ENCODE measurements at regions not wholly inside any gene's neighbourhood (a gene's known extent, or its start where the extent isn't known, plus 50 kb on each side); places are given as distances from the start of the nearest gene placed in this dataset.

DNA sequence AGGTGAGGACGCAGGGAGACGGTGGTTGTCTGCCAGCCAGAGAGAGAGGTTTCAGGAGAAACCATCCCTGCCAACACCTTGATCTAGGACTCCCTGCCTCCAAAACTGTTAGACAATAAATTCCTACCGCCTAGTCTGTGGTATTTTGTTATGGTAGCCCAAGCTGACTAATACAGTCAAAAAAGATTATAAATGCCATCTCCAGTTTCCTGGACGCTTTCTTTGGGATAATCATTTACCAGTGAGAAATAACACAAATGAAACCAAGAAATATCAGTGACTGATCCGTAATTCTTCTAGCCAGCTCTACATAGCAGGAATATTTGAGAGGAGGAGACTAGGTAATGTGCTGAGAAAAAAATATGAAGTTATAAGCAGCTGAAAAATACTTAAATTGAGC is 707.8 kb upstream of the LMCD1 start:
- DNase-seq: no peak

DNA sequence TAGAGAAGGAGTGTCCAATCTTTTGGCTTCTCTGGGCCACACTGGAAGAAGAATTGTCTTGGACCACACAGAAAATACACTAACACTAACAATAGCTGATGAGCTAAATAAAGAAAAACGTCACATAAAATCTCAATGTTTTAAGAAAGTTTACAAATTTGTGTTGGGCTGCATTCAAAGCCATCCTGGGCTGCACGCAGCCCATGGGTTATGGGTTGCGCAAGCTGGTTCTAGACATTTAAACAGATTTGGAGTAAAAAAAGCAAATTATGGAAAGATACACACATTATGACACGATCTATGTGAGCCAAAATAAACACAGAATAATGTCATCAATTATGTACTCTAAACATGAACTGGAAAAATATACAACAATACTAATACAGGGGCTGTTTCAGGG is 703.3 kb upstream of the LMCD1 start:
- no peak for DNase-seq

DNA sequence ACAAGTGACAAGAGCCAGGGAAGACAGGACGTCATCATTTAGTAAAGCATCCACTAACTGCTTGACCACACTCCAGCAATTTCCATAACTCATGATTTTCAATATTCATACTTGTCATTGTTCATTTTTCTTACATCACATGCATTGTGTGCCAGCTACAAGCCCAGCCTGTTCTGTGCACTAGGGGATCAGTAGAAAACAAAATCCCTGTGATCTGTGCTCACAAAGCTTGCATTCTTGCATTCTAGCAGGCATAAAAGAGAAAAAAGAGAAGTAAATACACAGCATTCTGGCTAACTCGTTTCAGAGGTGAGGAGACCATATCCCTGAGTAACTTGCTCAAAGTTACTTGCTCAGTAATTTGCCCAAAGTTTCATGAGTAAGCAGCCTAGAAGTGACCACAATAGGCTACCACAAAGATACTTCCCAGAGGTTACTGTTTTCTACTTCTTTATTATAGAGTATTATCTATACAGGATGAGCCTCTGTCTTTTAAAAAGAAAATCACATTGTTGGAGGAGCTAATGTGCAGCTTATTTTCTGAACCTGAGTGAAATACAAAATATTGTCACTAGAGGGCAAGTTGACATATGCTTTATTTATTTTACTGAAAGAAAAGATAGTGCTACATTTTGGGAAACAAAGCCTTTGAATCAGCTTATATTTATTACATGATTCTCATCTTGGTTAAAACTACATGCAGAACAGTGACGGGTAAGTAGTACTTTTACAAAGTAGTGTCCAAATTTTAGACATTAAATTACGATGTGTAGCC is 701.4 kb upstream of the LMCD1 start:
- no peak for DNase-seq

DNA sequence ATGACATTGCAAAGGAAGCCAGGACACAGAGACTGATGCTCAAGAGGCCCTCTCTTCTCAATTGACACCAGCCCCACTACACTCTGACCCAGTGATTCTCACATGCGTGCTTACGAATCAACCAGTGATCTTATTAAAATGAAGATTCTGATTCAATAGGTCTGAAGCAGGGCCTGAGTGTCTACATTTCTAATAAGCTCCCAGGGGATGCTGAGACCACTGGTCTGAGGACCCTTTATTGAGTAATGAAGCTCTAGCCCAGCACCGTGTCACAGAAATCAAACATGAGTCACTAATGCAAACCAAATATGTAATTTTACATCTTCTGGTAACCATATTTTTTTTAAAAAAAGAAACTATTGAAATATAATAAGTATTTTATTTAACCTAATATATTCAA is 689.1 kb upstream of the LMCD1 start:
- no peak for DNase-seq

DNA sequence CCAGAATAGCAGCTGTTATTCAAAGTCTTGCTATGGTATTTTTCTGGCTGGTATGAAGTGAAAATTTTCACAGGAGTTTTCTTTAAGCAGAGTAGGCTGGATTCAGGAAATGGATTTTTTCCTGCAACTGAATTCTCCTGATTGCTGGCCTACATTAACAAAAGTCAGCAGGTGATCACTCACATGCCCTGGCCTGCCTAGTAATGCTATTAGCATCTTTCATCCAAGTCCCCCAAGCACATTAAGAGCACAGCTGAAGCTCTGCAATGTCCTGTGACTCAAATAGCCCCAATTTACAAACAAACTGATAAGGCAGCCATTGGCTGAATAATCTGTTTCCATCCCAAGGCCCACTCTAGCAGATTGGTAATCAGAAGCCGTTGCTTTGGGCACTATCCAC is 688.3 kb upstream of the LMCD1 start:
- no peak for DNase-seq

DNA sequence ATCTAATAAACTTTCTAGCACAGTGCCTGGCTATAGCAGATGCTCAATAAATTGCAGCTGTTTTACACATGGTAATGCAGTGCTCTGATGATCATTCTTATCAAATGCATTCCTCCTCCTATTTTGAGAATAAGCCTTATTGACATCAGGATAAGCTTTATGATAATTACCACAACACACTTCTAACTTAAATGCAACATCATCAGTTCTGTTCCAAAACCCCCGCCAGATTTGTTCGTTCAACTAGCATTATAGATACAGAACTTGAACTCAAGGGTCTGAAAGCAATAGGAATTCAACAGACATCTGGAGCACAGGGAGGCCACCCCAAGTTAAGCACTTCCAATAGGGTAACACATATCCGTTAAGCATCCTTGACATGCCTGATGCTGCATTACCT is 684.4 kb upstream of the LMCD1 start:
- no peak for DNase-seq

DNA sequence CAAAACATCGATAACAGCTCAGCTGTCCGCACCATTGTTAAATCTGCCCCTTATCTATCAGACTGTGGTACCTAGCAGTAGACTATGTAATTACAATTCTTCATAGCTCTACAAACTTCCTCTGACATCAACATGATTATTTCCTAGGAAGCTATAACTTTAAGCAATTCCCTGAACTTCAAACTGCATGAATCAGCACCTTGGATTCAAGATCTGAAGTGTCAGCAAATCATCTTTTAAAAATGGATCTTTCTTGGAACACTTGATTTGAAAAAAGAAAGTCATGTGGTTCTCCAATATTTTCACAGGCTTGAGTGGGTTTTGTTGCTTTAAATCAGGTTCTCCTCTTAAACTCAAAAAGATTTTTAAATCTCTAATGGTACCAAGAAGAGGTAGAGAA is 680.7 kb upstream of the LMCD1 start:
- DNase-seq: no peak

DNA sequence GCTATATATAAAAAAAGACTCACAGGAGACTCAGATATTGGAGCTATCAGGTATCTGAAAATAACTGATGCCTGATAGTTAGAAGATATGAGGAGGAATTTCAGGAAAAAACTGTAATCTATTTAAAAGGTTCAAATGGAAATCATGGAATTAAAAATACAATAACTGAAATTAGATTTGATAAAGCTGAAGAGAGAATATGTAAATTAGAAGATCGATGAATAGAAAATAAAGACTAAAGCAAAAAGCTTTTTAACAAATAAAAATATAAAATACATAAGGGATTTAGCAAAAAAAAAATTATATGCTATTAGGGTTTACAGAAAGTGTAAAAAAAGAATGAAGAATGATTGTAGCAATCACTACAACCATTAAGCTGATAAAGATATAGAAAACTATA is 679.8 kb upstream of the LMCD1 start:
- no peak for DNase-seq

DNA sequence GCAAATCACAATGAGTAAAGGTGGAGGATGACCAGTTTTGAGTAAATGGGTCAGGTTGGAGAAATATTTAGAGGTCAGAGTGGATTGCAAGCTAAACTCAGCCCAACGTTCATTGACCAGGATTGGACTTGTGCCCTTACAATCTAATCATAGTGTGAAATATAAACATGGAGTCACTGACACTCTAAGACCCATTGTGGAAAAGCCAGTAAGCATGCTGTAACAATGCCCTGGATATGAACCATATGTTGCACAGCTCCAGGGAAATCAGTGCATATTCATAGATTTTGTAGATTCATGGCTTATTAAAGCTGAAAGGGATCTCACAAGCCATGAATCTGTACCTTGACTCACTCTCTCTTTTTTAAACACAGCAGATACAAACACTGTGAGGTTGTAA is 660.2 kb upstream of the LMCD1 start:
- DNase-seq: no peak

DNA sequence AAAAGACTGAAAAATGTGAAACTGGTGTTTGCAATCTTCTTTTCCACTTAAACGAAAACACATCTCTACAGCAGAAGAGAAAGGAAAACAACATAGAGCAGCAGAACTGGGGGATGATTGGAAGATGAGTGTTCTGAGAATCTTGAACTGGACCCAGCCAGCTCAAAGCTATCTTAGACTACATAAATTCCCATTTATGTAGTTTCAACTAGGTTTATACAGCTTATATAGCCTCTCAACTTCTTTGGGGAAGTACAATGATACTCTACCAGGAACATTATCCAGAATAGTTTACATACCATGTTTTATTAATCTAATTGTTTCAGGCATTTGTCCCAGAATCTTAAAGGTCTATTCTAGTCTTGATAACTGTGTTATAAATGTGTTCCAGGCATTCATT is 658.2 kb upstream of the LMCD1 start:
- DNase-seq: no peak

DNA sequence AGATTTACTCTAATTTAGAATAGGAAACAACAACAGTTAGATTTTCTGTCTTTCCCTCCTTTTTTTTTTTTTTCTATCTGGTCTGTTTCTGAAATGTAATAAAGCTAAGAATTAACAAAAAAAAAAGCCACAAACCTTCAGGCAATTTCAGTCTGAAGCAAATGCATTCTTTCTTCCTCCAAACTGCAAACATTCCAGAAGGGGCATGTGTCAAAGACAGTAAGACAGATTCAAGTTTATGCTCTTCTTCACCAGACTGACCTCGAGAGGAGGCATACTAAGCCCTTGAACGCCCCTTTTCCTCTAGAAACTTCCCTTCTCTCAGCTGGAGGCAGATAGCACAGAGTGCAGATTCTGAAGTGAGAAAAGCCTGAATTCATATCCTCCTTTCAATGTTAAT is 654.6 kb upstream of the LMCD1 start:
- DNase-seq: no peak

DNA sequence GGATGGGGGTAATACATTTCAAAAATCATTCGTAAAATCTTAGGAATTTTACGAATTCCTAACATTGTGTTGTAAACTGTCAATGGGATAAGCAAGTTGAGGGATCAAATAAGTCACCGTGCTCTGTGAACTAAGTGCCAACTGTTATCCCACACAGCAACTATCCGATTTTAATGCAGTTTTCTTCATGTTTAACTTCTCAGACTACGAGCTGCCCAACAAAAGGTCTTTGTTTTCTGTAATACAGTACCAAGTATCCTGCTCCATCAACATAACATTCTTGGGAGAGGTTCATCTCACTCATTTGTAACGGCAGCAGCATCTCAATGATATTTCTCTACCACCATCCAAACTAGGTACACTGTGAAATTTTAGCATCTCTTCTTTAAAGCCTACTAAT is 654.1 kb upstream of the LMCD1 start:
- DNase-seq: no peak

DNA sequence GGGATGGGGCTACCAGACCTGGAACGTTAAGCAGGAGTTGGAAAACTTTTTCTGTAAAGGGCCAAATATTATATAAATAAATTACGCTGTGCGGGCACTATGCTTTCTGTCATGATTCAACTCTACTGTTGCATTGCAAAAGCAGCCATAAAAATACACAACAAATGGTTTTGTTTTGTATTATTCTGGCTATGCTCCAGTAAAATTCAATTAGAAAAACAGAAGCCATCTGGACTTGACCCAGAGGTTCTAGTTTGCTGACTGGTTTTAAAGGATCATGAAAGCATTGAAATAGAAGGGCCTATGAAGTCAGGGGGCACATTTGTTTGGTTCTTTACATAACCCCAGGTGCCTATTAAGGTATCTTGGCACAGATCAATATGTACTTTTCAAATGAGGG is 647.4 kb upstream of the LMCD1 start:
- no peak for DNase-seq

DNA sequence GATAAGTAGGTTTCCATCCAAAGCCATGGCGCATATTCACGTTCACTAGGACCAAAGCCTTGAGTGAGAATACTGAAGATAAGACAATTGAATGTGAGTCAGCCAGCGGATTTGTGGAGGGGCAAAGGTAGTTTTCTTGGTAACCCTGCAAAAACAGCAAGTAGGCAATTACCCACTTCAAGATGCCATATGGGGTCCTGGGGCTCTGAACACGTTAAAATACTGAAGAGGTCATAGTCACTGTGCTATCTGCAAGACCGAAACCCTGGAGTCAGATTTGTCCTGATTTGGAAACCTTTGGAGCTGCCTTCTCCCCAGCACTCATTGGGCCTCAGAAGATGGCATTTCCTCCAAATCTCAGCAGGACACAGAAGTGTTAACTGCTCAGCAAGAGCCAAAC is 646.9 kb upstream of the LMCD1 start:
- no peak for DNase-seq

DNA sequence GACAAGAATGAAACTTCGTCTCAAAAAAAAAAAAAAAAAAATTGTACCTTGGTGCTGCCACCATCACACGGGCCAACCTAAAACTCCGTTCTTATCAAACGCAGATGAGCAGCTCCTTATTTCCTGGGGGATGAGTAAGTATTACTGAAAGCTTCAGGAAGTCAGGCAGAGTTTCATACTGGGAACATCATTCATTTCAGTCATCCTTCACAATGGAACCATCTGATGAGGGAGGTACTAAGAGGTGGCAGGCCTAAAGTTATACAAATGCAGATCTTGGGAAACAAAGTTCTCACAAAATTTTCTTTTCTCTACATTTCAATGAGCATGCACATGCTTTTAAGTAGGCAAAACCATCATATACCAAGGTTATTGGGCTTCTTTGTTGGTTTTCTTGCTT is 636.0 kb upstream of the LMCD1 start:
- DNase-seq: no peak

DNA sequence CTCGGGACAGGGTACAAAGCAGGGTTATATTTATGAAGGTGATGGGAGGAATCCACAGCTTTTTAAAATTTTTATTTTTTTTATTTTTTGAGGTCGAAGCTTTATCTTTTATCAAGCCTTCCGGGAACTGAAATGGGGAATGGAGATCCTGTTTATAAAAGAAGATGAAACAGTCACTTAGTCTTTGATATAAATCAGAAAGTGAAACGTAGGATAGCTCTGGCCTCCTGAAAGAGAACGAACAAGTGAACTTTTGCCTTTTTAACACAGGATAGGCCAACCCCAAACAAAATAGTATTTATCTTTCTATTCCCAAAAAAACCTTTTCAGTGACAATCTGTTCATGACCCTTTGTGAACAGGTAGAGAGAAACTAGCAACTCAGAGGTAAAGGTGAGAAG is 634.0 kb upstream of the LMCD1 start:
- no peak for DNase-seq

DNA sequence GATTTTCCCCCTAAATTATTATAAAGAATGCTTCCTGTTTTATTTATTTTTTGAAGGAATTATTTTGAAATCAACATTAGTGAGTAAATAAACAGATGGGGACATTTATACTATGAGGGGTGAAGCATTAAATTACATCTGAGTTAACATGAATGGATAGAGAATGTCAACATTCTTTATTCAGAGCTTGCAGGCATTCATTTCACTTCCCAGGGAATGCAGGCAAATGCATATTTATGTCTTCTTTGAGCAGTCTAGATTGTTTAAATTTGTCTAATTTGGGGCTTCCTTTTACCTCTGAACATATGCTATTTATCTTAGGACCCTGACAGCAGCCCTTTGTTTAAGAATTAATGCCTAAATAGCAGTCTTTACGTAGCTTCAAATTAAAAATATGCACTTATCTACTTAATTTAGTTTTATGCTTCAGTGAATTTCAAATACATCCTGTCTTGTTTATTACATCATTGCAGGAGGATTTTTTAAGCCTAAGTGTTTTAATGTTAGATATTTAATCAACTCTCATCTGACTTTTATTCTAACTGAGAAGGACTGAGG is 630.5 kb upstream of the LMCD1 start:
- DNase-seq: no peak

DNA sequence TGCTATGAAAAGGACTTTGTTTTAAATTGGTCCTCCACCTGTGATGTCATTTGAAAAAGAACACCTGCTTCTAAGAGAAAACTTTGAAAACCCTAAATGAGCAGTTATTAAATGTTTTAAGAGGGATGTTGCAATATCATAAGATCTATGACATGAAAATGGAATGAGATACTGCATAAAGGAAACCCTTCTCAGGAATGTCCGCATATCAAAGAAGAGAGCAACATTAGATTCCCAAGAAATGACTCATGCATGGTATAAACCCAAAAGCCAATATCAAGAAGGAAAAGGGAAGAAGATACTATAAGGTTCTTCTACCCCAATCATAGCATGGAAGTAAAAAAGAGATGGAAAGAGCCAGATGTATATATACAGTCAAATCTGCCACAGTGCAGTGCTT is 627.5 kb upstream of the LMCD1 start:
- DNase-seq: no peak

DNA sequence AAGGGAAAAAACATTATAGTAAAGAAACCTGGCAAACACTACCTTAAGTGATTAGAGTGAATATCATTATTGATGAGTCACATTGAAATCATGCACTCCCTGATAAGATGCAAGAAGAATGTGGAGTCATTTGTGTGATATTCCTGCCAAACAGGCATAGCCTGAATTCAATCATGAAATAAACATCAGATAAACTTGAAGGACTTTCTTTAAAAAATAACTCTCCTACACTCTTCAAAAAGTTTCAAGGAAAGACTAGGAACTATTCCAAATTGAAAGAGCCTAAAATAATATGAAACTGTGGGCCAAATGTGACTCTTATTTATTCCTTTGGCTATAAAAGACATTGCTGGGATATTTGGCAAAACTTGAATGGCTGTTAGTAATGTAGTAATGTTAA is 625.7 kb upstream of the LMCD1 start:
- no peak for DNase-seq

DNA sequence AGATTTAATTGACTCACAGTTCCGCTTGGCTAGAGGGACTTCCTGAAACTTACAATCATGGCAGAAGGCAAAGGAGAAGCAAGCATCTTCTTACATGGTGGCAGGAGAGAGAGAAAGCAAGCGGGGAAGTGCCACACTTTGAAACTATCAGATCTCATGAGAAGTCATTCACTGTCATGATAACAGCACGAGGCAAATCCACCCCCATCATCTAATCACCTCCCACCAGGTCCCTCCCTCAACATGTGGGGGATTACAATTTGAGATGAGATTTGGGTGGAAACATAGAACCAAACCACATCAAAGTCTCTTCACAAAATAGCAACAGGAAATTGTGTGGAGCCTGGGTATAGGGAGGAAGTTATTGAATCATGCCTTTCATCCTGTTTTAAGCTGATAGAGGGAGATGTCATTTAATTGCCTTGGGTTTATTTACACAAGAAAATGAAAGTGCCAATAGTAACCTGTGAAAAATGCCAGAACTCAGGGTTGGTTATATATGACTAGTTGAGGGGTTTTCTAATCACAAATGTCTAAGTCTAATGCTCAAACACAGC is 624.8 kb upstream of the LMCD1 start:
- no peak for DNase-seq

DNA sequence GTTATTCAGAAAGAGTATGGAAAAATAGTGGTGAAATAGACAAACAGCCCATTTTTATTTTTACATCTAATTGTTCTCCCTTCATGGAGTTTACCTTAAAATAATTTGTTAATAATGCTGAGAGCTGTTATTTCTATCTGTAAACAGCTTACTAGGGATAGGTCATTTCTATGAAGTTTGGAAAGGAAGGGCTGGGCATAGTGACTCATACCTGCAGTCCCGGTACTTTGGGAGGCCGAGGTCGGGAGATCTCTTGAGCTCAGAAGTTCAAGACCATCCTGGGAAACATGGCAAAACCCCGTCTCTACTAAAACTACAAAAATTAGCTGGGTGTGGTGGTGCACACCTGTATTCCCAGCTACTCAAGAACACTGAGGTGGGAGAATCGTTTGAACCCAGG is 624.3 kb upstream of the LMCD1 start:
- no peak for DNase-seq

DNA sequence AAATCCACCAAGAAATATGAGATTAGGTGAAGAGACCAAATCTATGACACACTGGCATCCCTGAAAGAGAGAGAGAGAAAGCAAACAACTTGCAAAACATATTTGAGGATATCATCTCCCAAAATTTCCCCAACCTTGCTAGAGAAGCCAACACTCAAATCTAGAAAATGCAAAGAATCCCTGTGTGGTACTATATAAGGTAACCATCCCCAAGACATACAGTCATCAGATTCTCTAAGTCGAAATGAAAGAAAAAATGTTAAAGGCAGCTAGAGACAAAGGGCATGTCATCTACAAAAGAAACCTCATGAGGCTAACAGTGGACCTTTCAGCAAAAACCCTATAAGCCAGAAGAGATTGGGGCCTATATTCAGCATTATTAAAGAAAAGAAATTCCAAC is 622.1 kb upstream of the LMCD1 start:
- no peak for DNase-seq

DNA sequence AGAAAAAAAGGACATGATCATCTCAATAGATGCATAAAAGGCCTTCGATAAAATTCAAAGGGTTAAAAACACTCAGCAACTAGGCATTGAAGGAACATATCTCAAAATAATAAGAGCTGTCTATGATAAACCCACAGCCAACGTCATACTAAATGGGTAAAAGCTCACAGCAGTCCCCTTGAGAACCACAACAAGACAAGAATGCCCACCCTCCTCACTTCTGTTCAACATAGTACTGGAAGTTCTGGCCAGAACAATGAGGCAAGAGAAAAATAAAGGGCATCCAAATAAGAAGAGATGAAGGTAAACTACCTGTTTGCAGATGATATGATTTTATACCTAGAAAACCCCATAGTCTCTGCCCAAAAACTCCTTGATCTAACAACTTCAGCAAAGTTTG is 619.7 kb upstream of the LMCD1 start:
- no peak for DNase-seq

DNA sequence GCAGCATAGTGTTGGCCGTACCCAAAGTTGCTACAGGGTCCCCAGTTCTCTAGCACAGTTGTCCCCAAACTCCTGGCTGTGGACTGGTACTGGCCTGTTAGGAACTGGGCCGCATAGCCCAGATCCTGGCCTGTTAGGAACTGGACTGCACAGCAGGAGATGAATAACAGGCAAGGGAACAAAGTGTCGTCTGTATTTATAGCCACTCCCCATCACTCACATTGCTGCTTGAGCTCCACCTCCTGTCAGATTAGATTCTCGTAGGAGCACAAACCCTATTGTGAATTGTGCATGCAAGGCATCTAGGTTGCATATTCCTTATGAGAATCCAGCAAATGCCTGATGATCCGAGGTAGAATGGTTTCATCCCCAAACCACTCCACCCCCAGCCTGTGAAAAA is 604.0 kb upstream of the LMCD1 start:
- DNase-seq: no peak

DNA sequence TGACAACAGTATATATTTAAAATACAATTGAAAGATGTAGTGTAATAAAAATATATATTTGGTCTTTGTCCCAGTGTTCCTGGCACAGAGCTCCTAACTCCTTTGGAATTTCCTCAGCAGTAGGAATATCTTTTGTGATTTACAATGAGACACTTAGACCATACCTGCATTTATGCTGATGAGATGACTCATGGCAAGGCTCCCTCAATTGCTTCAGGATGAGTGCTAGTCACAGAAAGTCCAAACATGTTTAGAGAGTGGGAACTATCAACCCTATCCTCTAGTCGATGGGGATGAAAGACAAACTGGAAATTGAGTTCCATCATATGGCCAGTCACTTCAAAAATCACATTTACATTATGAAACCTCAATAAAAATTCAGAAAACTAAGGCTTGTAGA is 588.3 kb upstream of the LMCD1 start:
- no peak for DNase-seq
